ENCODE measurements at regions not wholly inside any gene's neighbourhood (a gene's known extent, or its start where the extent isn't known, plus 50 kb on each side); places are given as distances from the start of the nearest gene placed in this dataset.

DNA sequence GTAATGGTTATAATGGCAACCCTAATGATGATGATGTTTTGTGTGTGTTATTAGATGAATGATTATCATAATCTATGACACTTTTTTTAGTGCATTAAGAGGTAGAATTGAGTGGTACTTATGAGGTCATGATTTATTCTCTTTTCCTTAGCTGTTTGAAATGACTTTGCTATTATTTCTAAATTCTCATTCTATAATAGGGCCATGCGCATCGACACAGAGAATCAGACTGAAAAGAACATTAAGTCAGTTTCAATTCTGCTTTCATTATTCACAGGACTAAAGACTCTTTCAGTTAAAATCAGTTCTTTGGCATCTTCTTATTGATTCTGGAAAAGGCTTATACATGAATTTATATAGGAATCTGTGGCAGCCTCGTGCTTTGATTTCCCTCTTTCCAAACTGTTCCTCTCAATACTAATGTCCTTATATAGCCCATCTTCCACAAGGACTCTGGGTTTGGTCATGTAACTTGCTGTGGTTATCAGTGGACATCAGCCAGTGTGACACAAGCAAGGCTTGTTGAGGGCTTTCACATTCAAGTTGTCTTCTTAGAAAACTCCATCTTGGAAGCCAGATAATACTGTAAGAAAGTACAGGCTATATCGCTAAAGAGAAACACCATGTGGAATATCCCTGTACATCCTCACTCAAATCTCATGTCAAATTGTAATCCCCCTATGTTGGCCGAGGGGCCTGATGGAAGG lies 140.3 kb upstream of the CHD1 start:
- no peak overlapping the region for H3K4me3 ChIP-seq (ENCODE audit: low read depth, low read length)
- ChIA-PET CTCF (no interaction called here), POLR2A (no interaction called here)
- no peak for DNase-seq (ENCODE audit: low read depth, low spot score)
- TF ChIP-seq, protein P1, sequence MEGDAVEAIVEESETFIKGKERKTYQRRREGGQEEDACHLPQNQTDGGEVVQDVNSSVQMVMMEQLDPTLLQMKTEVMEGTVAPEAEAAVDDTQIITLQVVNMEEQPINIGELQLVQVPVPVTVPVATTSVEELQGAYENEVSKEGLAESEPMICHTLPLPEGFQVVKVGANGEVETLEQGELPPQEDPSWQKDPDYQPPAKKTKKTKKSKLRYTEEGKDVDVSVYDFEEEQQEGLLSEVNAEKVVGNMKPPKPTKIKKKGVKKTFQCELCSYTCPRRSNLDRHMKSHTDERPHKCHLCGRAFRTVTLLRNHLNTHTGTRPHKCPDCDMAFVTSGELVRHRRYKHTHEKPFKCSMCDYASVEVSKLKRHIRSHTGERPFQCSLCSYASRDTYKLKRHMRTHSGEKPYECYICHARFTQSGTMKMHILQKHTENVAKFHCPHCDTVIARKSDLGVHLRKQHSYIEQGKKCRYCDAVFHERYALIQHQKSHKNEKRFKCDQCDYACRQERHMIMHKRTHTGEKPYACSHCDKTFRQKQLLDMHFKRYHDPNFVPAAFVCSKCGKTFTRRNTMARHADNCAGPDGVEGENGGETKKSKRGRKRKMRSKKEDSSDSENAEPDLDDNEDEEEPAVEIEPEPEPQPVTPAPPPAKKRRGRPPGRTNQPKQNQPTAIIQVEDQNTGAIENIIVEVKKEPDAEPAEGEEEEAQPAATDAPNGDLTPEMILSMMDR (IDR thresholded peaks at IDR 0.05; ENCODE audit: insufficient read depth, low read length, missing control alignments): no peak

DNA sequence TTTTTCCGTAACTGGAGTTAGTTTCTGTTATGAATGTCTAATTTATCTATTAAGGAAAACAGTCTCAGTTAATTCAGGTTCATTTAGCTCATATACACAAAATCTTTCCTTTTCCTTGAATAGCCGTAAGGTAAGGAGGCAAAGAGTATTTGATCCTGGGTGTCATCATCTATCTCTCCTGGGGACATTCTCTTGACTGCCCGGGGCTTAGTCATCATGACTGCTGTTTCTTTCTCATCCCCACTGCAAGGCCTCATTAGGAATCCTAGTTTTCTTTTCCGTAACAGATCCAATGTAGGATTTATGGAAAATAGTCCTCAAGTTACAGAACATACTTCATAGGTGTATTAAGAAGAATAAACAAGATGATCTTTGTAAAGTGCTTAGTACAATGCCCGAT lies 134.9 kb upstream of the CHD1 start:
- DNase-seq (ENCODE audit: low read depth, low spot score): no peak
- TF ChIP-seq, protein P1 (IDR thresholded peaks at IDR 0.05; ENCODE audit: insufficient read depth, low read length, missing control alignments): no peak
- H3K4me3 ChIP-seq (ENCODE audit: low read depth, low read length): no peak overlapping the region
- POLR2A ChIA-PET: no interaction called here
- CTCF ChIA-PET: interaction anchor here (0.7 kb wide), 1 partner anchor 154 kb away, joined by 3 read pairs; no protein-coding TSS in a partner anchor

DNA sequence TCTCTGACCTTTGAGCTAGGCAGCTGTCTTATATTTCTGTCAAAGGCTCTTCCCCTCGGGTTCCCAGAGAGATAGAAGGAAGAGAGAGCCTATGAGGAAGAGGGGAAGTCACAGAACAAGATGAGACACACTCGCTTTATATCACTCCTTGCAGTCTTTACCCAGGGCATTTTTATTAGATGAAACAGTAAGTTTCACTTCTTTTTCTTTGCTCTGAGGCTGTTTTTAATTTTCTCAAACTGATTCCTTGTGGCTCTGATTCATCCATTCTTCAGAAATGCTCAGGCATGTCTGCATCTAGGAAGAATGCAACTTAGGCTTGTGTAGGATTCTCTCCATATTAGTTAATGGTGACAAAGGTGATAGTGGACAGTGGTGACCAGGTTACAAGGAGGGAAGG lies 132.9 kb upstream of the CHD1 start:
- POLR2A ChIA-PET: no interaction called here
- H3K4me3 ChIP-seq (ENCODE audit: low read depth, low read length): peak overlapping the region; percentile 36
- TF ChIP-seq, protein P1 (IDR thresholded peaks at IDR 0.05; ENCODE audit: insufficient read depth, low read length, missing control alignments): no peak
- CTCF ChIA-PET: interaction anchor here (1.3 to 5.5 kb wide), 13 partner anchors 10 to 221 kb away, joined by 3 to 70 read pairs (median 15); no protein-coding TSS in a partner anchor
- no peak for DNase-seq (ENCODE audit: low read depth, low spot score)

DNA sequence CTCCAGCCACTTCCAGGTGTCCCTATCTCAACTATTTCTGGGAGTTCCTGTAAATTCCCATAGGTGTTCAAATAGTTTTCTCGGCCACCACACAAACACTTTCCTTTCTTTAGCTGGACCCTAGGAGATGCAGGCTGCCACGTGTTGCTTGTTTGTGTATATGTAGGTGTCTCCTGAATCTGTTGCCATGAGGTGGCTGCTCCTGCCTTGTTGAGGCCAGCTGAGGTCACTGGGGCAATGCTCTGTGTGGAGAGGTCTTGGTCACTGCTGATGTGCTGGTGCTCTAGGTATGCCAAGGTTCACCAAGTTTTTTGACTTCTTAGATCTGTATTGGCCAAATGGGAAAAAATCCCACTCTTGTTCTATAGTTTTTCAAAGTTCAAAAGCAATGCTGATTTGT lies 132.5 kb upstream of the CHD1 start:
- ChIA-PET POLR2A (no interaction called here), CTCF (interaction anchor here (0.6 to 5.5 kb wide), 18 partner anchors 10 to 711 kb away, joined by 3 to 70 read pairs (median 6); no protein-coding TSS in a partner anchor)
- DNase-seq (ENCODE audit: low read depth, low spot score): no peak
- TF ChIP-seq, protein P1 (IDR thresholded peaks at IDR 0.05; ENCODE audit: insufficient read depth, low read length, missing control alignments): no peak
- peak overlapping the region; percentile 36 for H3K4me3 ChIP-seq (ENCODE audit: low read depth, low read length)

DNA sequence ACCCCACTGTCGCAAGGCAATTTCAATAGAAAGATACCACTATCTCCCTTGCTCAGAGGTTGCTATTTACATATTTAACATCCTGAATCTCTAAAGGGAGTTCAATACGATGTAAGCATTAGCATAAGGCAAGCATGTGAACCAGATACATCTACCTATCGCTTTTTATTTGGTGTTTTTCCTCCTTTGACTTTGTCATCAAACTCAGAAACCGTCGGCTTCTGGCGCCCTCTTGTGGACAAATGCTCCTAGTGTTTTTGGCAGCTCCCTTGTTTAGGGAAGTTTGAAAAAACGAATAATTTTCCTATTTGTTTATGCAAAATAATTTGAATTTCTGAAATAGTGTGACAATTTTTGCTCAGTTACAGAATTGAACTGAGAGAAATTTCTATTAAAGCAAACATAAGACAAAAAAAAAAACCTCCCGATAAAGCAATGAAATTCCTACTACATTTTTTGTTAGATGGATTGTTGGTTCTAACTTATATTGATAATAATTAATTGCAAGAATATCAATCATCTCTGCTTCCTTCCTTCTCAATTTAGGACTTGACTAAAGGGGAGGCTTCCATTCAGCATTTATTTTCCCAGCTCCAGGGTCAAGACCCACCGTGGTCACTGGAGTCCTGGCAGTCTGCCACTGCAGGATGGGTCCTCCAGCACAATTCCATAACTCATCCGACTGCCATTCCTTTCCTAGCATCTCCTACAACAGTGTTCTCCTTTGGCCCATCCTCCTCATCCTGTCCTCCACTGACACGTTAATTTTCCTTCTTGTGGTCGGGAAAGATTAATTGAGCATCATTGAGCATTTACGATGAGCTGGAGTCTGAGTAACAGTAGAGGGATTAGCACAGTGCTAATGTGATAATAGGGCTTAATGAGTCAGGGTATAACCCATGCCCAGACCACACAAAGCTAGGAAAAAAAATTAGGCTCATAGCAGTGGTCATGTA lies 131.8 kb upstream of the CHD1 start:
- ChIA-PET CTCF (interaction anchor here (0.6 to 5.5 kb wide), 27 partner anchors 9 to 710 kb away, joined by 3 to 70 read pairs (median 3); no protein-coding TSS in a partner anchor), POLR2A (no interaction called here)
- no peak overlapping the region for H3K4me3 ChIP-seq (ENCODE audit: low read depth, low read length)
- TF ChIP-seq, protein P1 (IDR thresholded peaks at IDR 0.05; ENCODE audit: insufficient read depth, low read length, missing control alignments): peak; percentile 69
- no peak for DNase-seq (ENCODE audit: low read depth, low spot score)

DNA sequence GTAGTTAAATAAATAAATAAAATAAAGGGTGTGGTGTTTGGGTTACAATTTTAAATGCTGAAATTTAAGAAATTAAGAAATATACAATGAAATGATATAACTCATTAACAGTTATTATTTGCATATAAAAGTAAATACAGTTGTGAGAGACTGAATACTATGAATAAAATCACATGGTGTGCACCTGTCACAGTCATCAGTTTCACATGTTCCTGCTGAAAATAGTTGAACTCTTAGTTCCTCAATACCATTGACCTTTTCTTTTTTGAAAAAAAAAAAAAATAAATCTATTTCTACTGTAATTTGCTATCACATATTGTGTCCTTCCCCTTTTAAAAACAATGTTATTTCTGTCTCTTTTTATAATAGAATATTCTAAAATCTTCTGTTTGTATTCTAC lies 130.9 kb upstream of the CHD1 start:
- POLR2A ChIA-PET: no interaction called here
- TF ChIP-seq, protein P1 (IDR thresholded peaks at IDR 0.05; ENCODE audit: insufficient read depth, low read length, missing control alignments): no peak
- H3K4me3 ChIP-seq (ENCODE audit: low read depth, low read length): no peak overlapping the region
- CTCF ChIA-PET: interaction anchor here (0.7 to 5.5 kb wide), 16 partner anchors 8 to 156 kb away, joined by 3 to 70 read pairs (median 7); no protein-coding TSS in a partner anchor
- no peak for DNase-seq (ENCODE audit: low read depth, low spot score)

Data from AG04449 (cell line).